DMS53 (cell line): ENCODE measurements at regions not wholly inside any gene's neighbourhood (a gene's known extent, or its start where the extent isn't known, plus 50 kb on each side); places are given as distances from the start of the nearest gene placed in this dataset.
A peak's percentile ranks its signal among the peaks of the same experiment; 100 is the strongest.
"Not testable (repeated sequence)": the region's sequence is repeated elsewhere in the genome, so short reads cannot be mapped to it uniquely, and the experiment has no call there.

Experiments used
- DNase-seq: peaks from one replicate; lab custom pipeline; 2025; lab: John Stamatoyannopoulos, UW

GRCh38 chrX:149420566-149420965 is 84.5 kb downstream of the IDS start:
- DNase-seq: not testable (repeated sequence)

DNA sequence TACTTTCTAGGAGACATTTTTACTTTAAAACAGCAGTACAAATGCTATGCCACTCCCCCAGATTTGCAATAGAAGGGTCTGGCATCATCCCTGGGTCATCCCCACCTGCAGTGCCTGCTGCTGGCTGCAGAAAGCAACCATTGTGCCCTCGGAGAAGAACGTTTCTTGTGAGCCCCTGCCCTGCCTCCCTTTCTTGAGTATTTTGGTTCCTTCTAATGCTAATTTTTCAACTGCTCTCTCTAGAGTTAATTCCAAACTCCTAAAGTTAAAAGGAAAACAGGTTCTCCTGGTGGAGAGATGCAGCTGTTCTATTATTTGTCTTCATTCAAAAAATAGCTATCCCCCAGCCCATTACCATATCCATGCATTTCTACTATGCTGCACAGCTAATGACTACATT is 107.1 kb downstream of the IDS start:
- DNase-seq: no peak

- DNase-seq: peak; percentile 88
These were observed 112.2 kb downstream of the IDS start for GRCh38 chrX:149392921-149393320.

- DNase-seq: no peak
These were observed 121.3 kb downstream of the IDS start for GRCh38 chrX:149383852-149384251.

DNA sequence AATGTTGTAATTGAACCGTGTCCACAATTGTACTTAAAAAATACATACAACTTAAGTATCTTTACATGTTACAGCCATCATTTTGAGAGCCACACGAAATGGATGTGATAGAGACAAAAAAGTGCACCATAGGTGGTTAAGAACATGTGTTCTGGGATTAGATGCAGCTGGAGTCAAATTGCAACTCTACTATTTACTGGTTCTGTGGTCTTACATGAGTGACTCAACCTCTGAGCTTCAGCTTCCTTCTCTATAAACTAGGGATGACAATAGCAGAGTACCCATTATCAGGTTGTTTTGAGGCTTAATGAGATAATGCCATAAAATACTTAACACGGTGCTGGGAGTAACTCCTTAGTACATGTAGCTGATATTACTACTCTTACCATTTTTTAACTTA is 130.4 kb downstream of the IDS start:
- DNase-seq: peak; percentile 2

GRCh38 chrX:149372866-149373265 is 132.2 kb downstream of the IDS start:
- peak; percentile 19 for DNase-seq

DNA sequence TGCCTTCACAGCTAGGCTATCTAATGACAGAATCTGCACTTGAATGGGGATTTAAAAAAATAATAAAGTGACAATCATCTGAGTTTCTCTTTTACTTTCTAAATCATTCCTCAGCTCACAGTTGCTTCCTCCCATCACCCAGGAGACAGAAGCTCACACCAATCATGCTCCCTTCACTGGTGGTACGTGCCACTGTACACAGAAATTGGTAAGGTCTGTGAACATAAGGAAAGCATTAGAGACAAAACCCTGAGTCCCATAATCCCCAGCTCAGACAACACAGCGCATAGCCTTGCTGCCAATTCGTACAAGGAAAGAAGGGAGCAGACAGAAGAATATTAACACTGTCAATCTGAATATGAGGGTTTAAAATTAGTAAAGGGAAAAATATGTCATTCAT is 133.1 kb downstream of the IDS start:
- no peak for DNase-seq

DNA sequence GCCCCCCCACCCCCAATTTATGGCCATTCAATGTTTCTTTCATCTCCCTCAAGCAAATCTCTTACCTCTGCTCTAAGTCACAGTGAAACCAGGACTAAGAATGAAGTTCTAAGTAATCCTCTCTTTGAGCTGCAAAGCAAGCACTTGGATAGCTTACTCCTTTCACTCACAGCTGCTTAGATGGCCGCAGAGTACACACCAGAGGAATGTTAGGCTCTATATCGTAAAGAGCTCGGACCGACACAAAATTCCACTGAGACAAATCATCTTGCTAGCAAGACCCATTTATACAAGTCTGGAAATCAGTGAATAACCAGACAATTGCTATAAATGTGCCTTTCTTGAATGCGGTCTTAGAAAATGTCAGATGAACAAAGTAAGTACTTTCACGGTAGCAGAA is 135.0 kb downstream of the IDS start:
- no peak for DNase-seq

GRCh38 chrX:149365552-149365951 is 139.6 kb downstream of the IDS start:
- no peak for DNase-seq

DNA sequence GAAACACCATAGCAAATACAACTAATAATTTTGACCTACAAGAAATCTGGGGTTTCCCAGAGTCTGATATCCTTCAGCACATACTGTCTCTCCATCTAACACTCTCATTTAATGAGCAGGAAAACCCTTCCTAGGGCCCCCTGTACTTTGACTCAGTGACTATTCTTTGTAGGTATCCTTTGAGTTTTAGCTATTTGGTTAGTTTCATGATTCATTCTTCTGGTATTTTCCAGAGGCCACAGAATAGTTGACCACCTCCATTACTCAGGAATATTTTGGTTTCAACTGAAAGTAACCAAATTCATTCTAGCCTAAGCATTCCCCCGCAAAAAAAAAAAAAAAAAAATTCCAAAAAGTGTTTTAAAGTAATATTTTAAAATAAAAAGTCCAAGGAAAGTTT is 140.0 kb downstream of the IDS start:
- DNase-seq: no peak

DNA sequence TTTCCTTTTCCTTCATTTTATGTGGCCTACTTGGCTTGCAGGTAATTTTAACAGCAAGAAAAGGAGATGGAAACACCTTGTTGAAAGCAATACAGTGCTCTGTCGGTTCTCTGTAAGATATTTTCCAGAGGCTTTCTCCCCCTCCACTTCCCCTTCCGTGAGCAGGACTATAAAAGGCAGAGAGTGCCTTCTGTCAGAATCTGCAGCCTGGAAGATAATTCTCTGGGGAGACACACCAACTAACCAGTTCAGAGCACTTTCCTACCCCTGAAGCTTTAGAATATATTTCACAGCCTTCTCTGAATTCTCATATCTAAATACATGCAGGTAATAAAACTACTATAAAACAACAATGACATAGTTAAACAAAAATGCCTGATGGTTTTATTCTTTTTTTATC is 141.1 kb downstream of the IDS start:
- DNase-seq: no peak

- no peak for DNase-seq
These were observed 158.8 kb downstream of the IDS start for GRCh38 chrX:149346306-149346705.

GRCh38 chrX:149322316-149322715 is 182.8 kb downstream of the IDS start:
- no peak for DNase-seq

DNA sequence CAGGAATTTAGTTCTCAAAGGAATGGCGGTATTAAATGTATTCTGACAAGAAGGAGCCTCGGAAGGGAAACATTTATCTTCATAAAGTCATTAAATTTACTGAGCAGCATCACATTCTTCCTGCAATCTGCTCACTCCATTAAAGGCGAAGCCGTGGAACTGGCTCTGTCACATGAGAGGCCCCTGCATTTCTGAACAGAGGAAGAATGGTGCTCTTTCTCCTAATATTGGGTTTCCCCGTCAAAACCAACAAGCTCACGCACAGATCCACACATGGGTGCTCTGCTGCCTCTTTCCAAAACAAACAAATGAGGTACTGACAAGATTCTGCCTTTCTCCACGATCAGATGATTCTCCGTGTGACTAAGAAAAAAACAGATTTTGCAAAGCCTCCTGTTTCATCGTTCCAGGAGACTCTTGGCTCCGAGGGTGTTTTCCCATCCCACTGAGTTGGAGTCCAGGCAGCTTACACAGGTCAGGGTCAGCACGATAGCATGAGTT is 191.2 kb downstream of the IDS start:
- no peak for DNase-seq

- DNase-seq: no peak
These were observed 192.1 kb downstream of the IDS start for GRCh38 chrX:149312988-149313387.

DNA sequence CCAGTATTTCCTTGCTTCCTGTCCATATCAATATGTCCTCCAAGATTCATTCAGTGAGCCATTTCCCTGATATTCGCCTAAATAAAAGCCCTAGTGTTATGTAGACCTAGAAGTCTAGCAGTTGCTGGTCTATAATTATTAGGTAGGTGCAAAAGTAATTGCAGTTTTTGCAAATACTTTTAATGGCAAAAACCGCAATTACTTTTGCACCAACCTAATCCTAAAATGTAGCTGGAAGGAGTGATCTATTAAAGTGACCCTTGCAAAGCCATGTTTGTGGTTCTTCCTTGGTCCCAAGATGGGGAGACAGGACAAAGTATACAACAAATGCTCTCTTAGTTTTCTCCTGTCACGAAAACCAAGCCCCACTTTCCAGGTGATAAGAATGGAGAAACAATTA is 193.0 kb downstream of the IDS start:
- DNase-seq: no peak

- DNase-seq: no peak
These were observed 202.4 kb downstream of the IDS start for GRCh38 chrX:149302705-149303104.

DNA sequence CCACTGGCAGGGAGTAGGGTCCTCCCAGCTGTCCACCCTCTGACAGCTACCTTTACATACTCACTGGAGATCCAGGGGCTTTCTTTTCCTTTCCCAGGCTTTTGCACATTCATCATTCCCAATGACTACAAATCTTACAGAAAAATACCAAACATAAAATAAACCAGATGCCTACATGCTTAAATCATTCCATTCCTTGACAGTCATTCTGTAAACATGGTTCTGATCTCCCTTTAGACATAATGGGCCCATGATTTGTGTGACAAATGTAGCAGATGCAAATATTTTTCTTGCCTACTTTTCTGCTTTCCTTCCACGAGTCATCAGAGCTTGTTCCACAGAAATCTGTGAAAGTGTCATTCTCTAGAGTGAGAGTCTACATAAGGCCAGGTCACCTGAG is 207.0 kb downstream of the IDS start:
- no peak for DNase-seq

- peak; percentile 51 for DNase-seq
These were observed 209.0 kb downstream of the IDS start for GRCh38 chrX:149296092-149296491.

- DNase-seq: peak; percentile 65
These were observed 218.2 kb downstream of the IDS start for GRCh38 chrX:149286940-149287349.

- no peak for DNase-seq
These were observed 220.5 kb downstream of the IDS start for GRCh38 chrX:149284616-149285015.

DNA sequence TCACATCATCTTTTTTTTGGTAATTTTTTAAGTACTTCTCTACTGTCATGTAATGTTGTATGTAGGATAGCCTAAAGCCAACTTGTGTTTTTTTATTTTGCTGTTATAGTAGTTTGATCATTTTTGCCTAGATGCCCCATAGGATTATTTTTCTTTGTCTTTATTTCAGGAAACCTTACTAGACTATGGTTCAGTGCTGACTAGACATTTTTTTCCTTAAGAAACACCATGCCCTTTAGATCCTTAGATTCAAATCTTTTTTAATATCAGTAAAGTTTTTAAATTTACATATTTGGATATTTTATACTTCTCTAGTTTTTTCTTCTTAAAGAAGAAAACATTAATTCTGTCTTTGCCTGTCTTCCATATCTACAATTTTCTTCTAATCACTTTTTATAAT is 221.3 kb downstream of the IDS start:
- no peak for DNase-seq

- DNase-seq: no peak
These were observed 222.2 kb downstream of the IDS start for GRCh38 chrX:149282909-149283308.

DNA sequence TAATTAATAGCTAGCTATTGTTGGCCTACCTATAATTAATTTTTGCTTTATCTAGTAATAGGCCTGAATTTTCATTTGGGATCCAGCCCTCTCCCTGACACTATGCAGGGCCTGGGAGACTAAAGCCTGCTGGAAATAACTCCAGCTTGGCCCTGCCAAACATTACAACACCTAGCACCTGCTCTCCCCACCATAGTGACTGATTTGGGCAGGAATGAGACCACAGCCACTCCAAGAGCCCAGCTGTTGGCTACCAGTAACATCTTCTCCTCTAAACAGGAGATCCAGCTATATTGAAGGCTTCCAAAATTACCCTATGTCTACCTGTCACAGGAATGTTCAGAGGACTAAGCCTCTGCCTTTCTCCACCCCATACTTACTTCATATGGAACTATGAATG is 225.1 kb downstream of the IDS start:
- no peak for DNase-seq

- no peak for DNase-seq
These were observed 229.3 kb downstream of the IDS start for GRCh38 chrX:149275836-149276235.
